IMR-90 (cell line): ENCODE measurements at regions not wholly inside any gene's neighbourhood (a gene's known extent, or its start where the extent isn't known, plus 50 kb on each side); places are given as distances from the start of the nearest gene placed in this dataset.
"Not testable (repeated sequence)": the region's sequence is repeated elsewhere in the genome, so short reads cannot be mapped to it uniquely, and the experiment has no call there.

Experiments used
- ATAC-seq: fragments of 200-7000 bp; cut with Tn5 transposase; 2 replicates; pipeline ENCODE4 v1.9.1; 2020; ENCODE audit warnings: low read depth, mild to moderate bottlenecking, moderate library complexity
- BruUV-seq: library from RNA; stranded (reverse); fragments of 400-500 nt; replicated peaks from 2 replicates; lab custom pipeline; 2021; lab: Mats Ljungman, UMichigan
- CTCF ChIA-PET: fragments of 300-600 bp; formaldehyde crosslinking; extraction: SDS; loops from one replicate; lab custom pipeline; 2021; ENCODE audit warnings: antibody characterized with exemption; lab: Yijun Ruan, JAX
- POLR2A ChIA-PET: fragments of 300-600 bp; sonication (Branson Sonifier 250); formaldehyde crosslinking; loops from one replicate; lab custom pipeline; 2022; ENCODE audit warnings: antibody characterized with exemption; ENCODE audit not compliant: unreplicated experiment; lab: Charles Lee
- DNase-seq: peaks from one replicate; pipeline ENCODE4 v3.0.0; 2013
- H2AFZ ChIP-seq: replicated peaks from 2 replicates; pipeline ENCODE3; 2013; ENCODE audit warnings: low read length, mild to moderate bottlenecking; ENCODE audit not compliant: poor library complexity
- H2AK5ac ChIP-seq: 2 replicates; pipeline ENCODE4 v1.6.1; 2013; ENCODE audit warnings: low read depth, low read length, inconsistent platforms
- H2AK9ac ChIP-seq: replicated peaks from 2 replicates; pipeline ENCODE3; 2013; ENCODE audit warnings: mild to moderate bottlenecking, low read depth, low read length, moderate library complexity; ENCODE audit not compliant: poor library complexity
- H2BK120ac ChIP-seq: 2 replicates; pipeline ENCODE4 v1.6.1; 2013; ENCODE audit warnings: low read depth, low read length, inconsistent platforms
- H2BK15ac ChIP-seq: 3 replicates; pipeline ENCODE4 v1.6.1; 2013; ENCODE audit warnings: low read depth, low read length, inconsistent platforms
- H2BK20ac ChIP-seq: 2 replicates; pipeline ENCODE4 v1.6.1; 2013; ENCODE audit warnings: low read depth, mild to moderate bottlenecking, inconsistent platforms, low read length, moderate library complexity
- H2BK5ac ChIP-seq: 2 replicates; pipeline ENCODE4 v1.6.1; 2013; ENCODE audit warnings: mild to moderate bottlenecking, low read depth, low read length, inconsistent platforms; ENCODE audit not compliant: poor library complexity, severe bottlenecking
- H3K14ac ChIP-seq: replicated peaks from 2 replicates; pipeline ENCODE4 v1.6.1; 2013; ENCODE audit warnings: low read depth, low read length, inconsistent platforms
- H3K18ac ChIP-seq: 2 replicates; pipeline ENCODE4 v1.6.1; 2013; ENCODE audit warnings: low read depth, low read length, control low read depth
- H3K23ac ChIP-seq: 2 replicates; pipeline ENCODE4 v1.6.1; 2013; ENCODE audit warnings: low read depth, low read length, inconsistent platforms
- H3K27ac ChIP-seq: 2 replicates; pipeline ENCODE4 v1.5.1; 2013; ENCODE audit warnings: mild to moderate bottlenecking, control low read depth, low read length; ENCODE audit not compliant: insufficient read depth
- H3K27me3 ChIP-seq: 2 replicates; pipeline ENCODE4 v1.6.1; 2013; ENCODE audit warnings: low read length; ENCODE audit not compliant: control insufficient read depth, insufficient read depth
- H3K36me3 ChIP-seq: 2 replicates; pipeline ENCODE4 v1.6.1; 2013; ENCODE audit warnings: low read length, mixed read lengths; ENCODE audit not compliant: control insufficient read depth, insufficient read depth
- H3K4ac ChIP-seq: 2 replicates; pipeline ENCODE4 v1.6.1; 2013; ENCODE audit warnings: low read depth, low read length, inconsistent platforms
- H3K4me1 ChIP-seq: 2 replicates; pipeline ENCODE4 v1.6.1; 2013; ENCODE audit warnings: low read length, mixed read lengths; ENCODE audit not compliant: control insufficient read depth, insufficient read depth
- H3K4me2 ChIP-seq: 2 replicates; pipeline ENCODE4 v1.6.1; 2013; ENCODE audit warnings: low read depth, mild to moderate bottlenecking, control low read depth, low read length, moderate library complexity
- H3K4me3 ChIP-seq: 2 replicates; pipeline ENCODE4 v1.5.1; 2013; ENCODE audit warnings: low read depth, mild to moderate bottlenecking, control low read depth, low read length, moderate library complexity; ENCODE audit not compliant: insufficient read depth
- H3K56ac ChIP-seq: 2 replicates; pipeline ENCODE4 v1.6.1; 2013; ENCODE audit warnings: low read length, inconsistent platforms; ENCODE audit not compliant: insufficient read depth; ENCODE audit errors: extremely low read depth
- H3K79me1 ChIP-seq, 2 experiments: 2 replicates each; pipeline ENCODE4 v1.6.1; 2013; ENCODE audit warnings: low read length in 2 of 2, inconsistent platforms in 1 of 2, low read depth in 1 of 2
- H3K9ac ChIP-seq: 2 replicates; pipeline ENCODE4 v1.6.1; 2013; ENCODE audit warnings: low read depth, low read length, control low read depth
- H3K9me1 ChIP-seq: 2 replicates; pipeline ENCODE4 v1.6.1; 2013; ENCODE audit warnings: low read length, inconsistent platforms; ENCODE audit not compliant: insufficient read depth
- H3K9me3 ChIP-seq: 2 replicates; pipeline ENCODE4 v1.6.1; 2013; ENCODE audit warnings: low read length; ENCODE audit not compliant: control insufficient read depth, insufficient read depth
- H4K20me1 ChIP-seq: 2 replicates; pipeline ENCODE4 v1.6.1; 2013; ENCODE audit warnings: low read length, inconsistent platforms; ENCODE audit not compliant: insufficient read depth
- H4K5ac ChIP-seq: 2 replicates; pipeline ENCODE4 v1.6.1; 2013; ENCODE audit warnings: mild to moderate bottlenecking, low read depth, low read length, control low read depth
- H4K8ac ChIP-seq, 2 experiments: 2 replicates each; pipeline ENCODE4 v1.6.1; 2013; ENCODE audit warnings: low read depth in 2 of 2, low read length in 2 of 2, control low read depth in 1 of 2, inconsistent platforms in 1 of 2
- H4K91ac ChIP-seq: 2 replicates; pipeline ENCODE4 v1.6.1; 2013; ENCODE audit warnings: low read depth, low read length, inconsistent platforms; ENCODE audit not compliant: insufficient read depth
- WGBS, 2 experiments: methylation state at CpG; one replicate each; pipeline versions ENCODE4 v1.1.5 to v1.1.7; 2013; ENCODE audit warnings: missing lambda C conversion rate in 2 of 2; ENCODE audit not compliant: insufficient read length in 1 of 2; ENCODE audit errors: extremely low coverage in 2 of 2; 5-methylcytosine and 5-hydroxymethylcytosine counted together
- dilution Hi-C: fragments of 300-500 bp; cut with HindIII; formaldehyde crosslinking; loops from one replicate; pipeline ENCODE4 v1.14.3; 2018; ENCODE audit warnings: low sequenced_read_pairs; ENCODE audit not compliant: unreplicated experiment
- in situ Hi-C: fragments of 300-500 bp; cut with MboI; formaldehyde crosslinking; loops from 3 replicates; pipeline ENCODE4 v1.14.3; 2019; ENCODE audit warnings: low sequenced_read_pairs, inconsistent platforms, mixed read lengths
- intact Hi-C: fragments of 100-400 bp; cut with micrococcal nuclease; formaldehyde crosslinking; loops from 2 replicates; pipeline ENCODE4 v1.10.0; 2022

GRCh38 chr12:62202861-62203260, 57.3 kb upstream of the USP15 start:
- H3K9me3 ChIP-seq, H2BK20ac ChIP-seq, POLR2A ChIA-PET, H2AK9ac ChIP-seq, intact Hi-C loops, H3K9me1 ChIP-seq, H4K20me1 ChIP-seq, H4K8ac ChIP-seq, H3K27ac ChIP-seq, dilution Hi-C loops, H2BK120ac ChIP-seq, CTCF ChIA-PET, H3K4me3 ChIP-seq, H4K91ac ChIP-seq, H4K5ac ChIP-seq, DNase-seq, H3K14ac ChIP-seq, H3K4ac ChIP-seq, H2BK15ac ChIP-seq, H3K79me1 ChIP-seq, H3K27me3 ChIP-seq, H2AFZ ChIP-seq, H3K4me2 ChIP-seq, in situ Hi-C loops, H3K9ac ChIP-seq, H3K4me1 ChIP-seq, BruUV-seq, H3K18ac ChIP-seq, H3K36me3 ChIP-seq, H3K56ac ChIP-seq, H2BK5ac ChIP-seq, ATAC-seq, H2AK5ac ChIP-seq, H3K23ac ChIP-seq: not testable (repeated sequence)
- no CpG with 5 or more reads among the region's 3 CpGs for WGBS, 2 experiments
